ENCODE measurements at regions not wholly inside any gene's neighbourhood (a gene's known extent, or its start where the extent isn't known, plus 50 kb on each side); places are given as distances from the start of the nearest gene placed in this dataset.
"Not testable (repeated sequence)": the region's sequence is repeated elsewhere in the genome, so short reads cannot be mapped to it uniquely, and the experiment has no call there.

DNA sequence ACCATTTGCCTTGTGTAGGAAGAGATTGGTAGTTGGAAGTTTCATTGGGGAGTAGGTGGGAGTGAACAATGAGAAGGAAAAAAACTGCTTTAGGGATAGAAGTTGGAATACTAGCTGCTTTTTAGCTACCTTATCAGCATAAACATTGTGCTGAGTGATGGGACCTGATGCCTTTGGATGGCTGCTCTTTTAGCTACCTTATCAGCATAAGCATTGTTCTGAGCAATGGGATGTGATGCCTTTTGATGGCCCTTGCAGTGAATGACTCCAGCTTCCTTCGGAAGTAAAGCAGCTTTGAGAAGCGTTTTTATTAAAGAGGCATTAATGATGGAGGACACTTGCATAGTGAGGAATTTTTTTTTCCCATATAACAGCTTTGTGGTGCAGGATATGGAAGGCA lies 168.2 kb upstream of the NLGN4Y start:
- no CpG with 5 or more reads among the region's 2 CpGs for WGBS (ENCODE audit: insufficient coverage)
- DNase-seq = no peak
- CTCF ChIA-PET = no interaction called here
- Histone ChIP-seq H3K4me3 (ENCODE audit: control insufficient read depth in 1 of 7, extremely low read depth in 1 of 7, insufficient read depth in 4 of 7, low read depth in 2 of 7, low read length in 6 of 7) (no peak overlapping the region), H3K9me3 (ENCODE audit: control extremely low read depth in 1 of 5, control insufficient read depth in 4 of 5, insufficient read depth in 2 of 5, low read depth in 1 of 5, low read length in 4 of 5) (no peaks in the 10 kb centered on the region), H3K36me3 (ENCODE audit: control insufficient read depth in 4 of 4, insufficient read depth in 4 of 4, low read length in 3 of 4) (no peaks in the 10 kb centered on the region), H3K27ac (ENCODE audit: insufficient read depth in 1 of 2, low read depth in 1 of 2, low read length in 2 of 2, poor library complexity in 1 of 2, severe bottlenecking in 2 of 2) (no peak overlapping the region), H3K4me1 (ENCODE audit: control extremely low read depth in 1 of 4, control insufficient read depth in 4 of 4, insufficient read depth in 4 of 4, low read length in 3 of 4) (no peaks in the 10 kb centered on the region), H3K27me3 (replicated peaks in 2 of 5; ENCODE audit: control insufficient read depth in 4 of 5, insufficient read depth in 5 of 5, low read length in 4 of 5) (no peaks in the 10 kb centered on the region)
- POLR2A ChIA-PET = no interaction called here

GRCh38 chrY:14360748-14361500 lies 163.4 kb upstream of the NLGN4Y start:
- no peaks in the 10 kb centered on the region for H3K27me3 ChIP-seq (replicated peaks in 2 of 5; ENCODE audit: control insufficient read depth in 4 of 5, insufficient read depth in 5 of 5, low read length in 4 of 5)
- DNase-seq = no peak
- ChIA-PET CTCF (no interaction called here), POLR2A (no interaction called here)
- no peak overlapping the region for H3K4me3 ChIP-seq (ENCODE audit: control insufficient read depth in 1 of 7, extremely low read depth in 1 of 7, insufficient read depth in 4 of 7, low read depth in 2 of 7, low read length in 6 of 7)
- H3K4me1 ChIP-seq (ENCODE audit: control extremely low read depth in 1 of 4, control insufficient read depth in 4 of 4, insufficient read depth in 4 of 4, low read length in 3 of 4) = no peaks in the 10 kb centered on the region
- H3K9me3 ChIP-seq (ENCODE audit: control extremely low read depth in 1 of 5, control insufficient read depth in 4 of 5, insufficient read depth in 2 of 5, low read depth in 1 of 5, low read length in 4 of 5) = no peaks in the 10 kb centered on the region
- H3K27ac ChIP-seq (ENCODE audit: insufficient read depth in 1 of 2, low read depth in 1 of 2, low read length in 2 of 2, poor library complexity in 1 of 2, severe bottlenecking in 2 of 2) = no peak overlapping the region
- H3K36me3 ChIP-seq (ENCODE audit: control insufficient read depth in 4 of 4, insufficient read depth in 4 of 4, low read length in 3 of 4) = no peaks in the 10 kb centered on the region

GRCh38 chrY:14373608-14374007 lies 150.7 kb upstream of the NLGN4Y start:
- CTCF ChIA-PET = no interaction called here
- Histone ChIP-seq H3K4me3 (ENCODE audit: control insufficient read depth in 1 of 7, extremely low read depth in 1 of 7, insufficient read depth in 4 of 7, low read depth in 2 of 7, low read length in 6 of 7) (no peak overlapping the region), H3K36me3 (ENCODE audit: control insufficient read depth in 4 of 4, insufficient read depth in 4 of 4, low read length in 3 of 4) (no peaks in the 10 kb centered on the region), H3K9me3 (ENCODE audit: control extremely low read depth in 1 of 5, control insufficient read depth in 4 of 5, insufficient read depth in 2 of 5, low read depth in 1 of 5, low read length in 4 of 5) (no peaks in the 10 kb centered on the region), H3K27me3 (replicated peaks in 2 of 5; ENCODE audit: control insufficient read depth in 4 of 5, insufficient read depth in 5 of 5, low read length in 4 of 5) (no peaks in the 10 kb centered on the region), H3K27ac (ENCODE audit: insufficient read depth in 1 of 2, low read depth in 1 of 2, low read length in 2 of 2, poor library complexity in 1 of 2, severe bottlenecking in 2 of 2) (no peak overlapping the region), H3K4me1 (ENCODE audit: control extremely low read depth in 1 of 4, control insufficient read depth in 4 of 4, insufficient read depth in 4 of 4, low read length in 3 of 4) (no peaks in the 10 kb centered on the region)
- POLR2A ChIA-PET = no interaction called here
- no CpG with 5 or more reads among the region's 2 CpGs for WGBS (ENCODE audit: insufficient coverage)
- DNase-seq = no peak

- no CpG with 5 or more reads among the region's 4 CpGs for WGBS (ENCODE audit: insufficient coverage)
- Histone ChIP-seq H3K4me3 (ENCODE audit: control insufficient read depth in 1 of 7, extremely low read depth in 1 of 7, insufficient read depth in 4 of 7, low read depth in 2 of 7, low read length in 6 of 7) (no peak overlapping the region), H3K4me1 (ENCODE audit: control extremely low read depth in 1 of 4, control insufficient read depth in 4 of 4, insufficient read depth in 4 of 4, low read length in 3 of 4) (no peaks in the 10 kb centered on the region), H3K27me3 (replicated peaks in 2 of 5; ENCODE audit: control insufficient read depth in 4 of 5, insufficient read depth in 5 of 5, low read length in 4 of 5) (no peaks in the 10 kb centered on the region), H3K27ac (ENCODE audit: insufficient read depth in 1 of 2, low read depth in 1 of 2, low read length in 2 of 2, poor library complexity in 1 of 2, severe bottlenecking in 2 of 2) (no peak overlapping the region), H3K9me3 (ENCODE audit: control extremely low read depth in 1 of 5, control insufficient read depth in 4 of 5, insufficient read depth in 2 of 5, low read depth in 1 of 5, low read length in 4 of 5) (no peaks in the 10 kb centered on the region), H3K36me3 (ENCODE audit: control insufficient read depth in 4 of 4, insufficient read depth in 4 of 4, low read length in 3 of 4) (no peaks in the 10 kb centered on the region)
- ChIA-PET CTCF (no interaction called here), POLR2A (no interaction called here)
- DNase-seq = no peak
Measured at GRCh38 chrY:14378217-14378616, 146.1 kb upstream of the NLGN4Y start.

GRCh38 chrY:14410549-14411030 lies 113.7 kb upstream of the NLGN4Y start:
- POLR2A ChIA-PET; H3K4me1 ChIP-seq (ENCODE audit: control extremely low read depth in 1 of 4, control insufficient read depth in 4 of 4, insufficient read depth in 4 of 4, low read length in 3 of 4); H3K9me3 ChIP-seq (ENCODE audit: control extremely low read depth in 1 of 5, control insufficient read depth in 4 of 5, insufficient read depth in 2 of 5, low read depth in 1 of 5, low read length in 4 of 5); CTCF ChIA-PET; H3K27ac ChIP-seq (ENCODE audit: insufficient read depth in 1 of 2, low read depth in 1 of 2, low read length in 2 of 2, poor library complexity in 1 of 2, severe bottlenecking in 2 of 2); H3K36me3 ChIP-seq (ENCODE audit: control insufficient read depth in 4 of 4, insufficient read depth in 4 of 4, low read length in 3 of 4); H3K27me3 ChIP-seq (replicated peaks in 2 of 5; ENCODE audit: control insufficient read depth in 4 of 5, insufficient read depth in 5 of 5, low read length in 4 of 5); H3K4me3 ChIP-seq (ENCODE audit: control insufficient read depth in 1 of 7, extremely low read depth in 1 of 7, insufficient read depth in 4 of 7, low read depth in 2 of 7, low read length in 6 of 7); DNase-seq: not testable (repeated sequence)
- no CpG with 5 or more reads among the region's 8 CpGs for WGBS (ENCODE audit: insufficient coverage)

DNA sequence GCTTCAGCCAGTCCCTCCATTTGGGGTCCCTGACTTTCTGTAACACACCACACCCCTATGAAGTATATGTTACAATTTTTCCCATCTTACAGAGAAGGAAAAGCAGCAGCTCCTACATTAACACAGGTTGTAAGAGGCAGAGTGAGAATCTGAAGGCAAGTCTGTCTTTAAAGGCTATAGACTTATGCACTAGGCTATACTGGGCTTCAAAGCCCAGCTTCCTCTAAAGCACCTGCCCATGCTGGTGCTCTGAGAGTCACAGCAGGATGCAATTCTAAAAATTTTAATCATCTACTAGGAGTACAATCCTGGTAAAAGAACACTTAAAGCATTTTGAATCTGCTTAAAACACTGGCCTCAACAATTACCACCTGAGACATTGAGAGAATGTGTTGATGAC lies 113.0 kb upstream of the NLGN4Y start:
- Histone ChIP-seq H3K27ac (ENCODE audit: insufficient read depth in 1 of 2, low read depth in 1 of 2, low read length in 2 of 2, poor library complexity in 1 of 2, severe bottlenecking in 2 of 2) (no peak overlapping the region), H3K9me3 (ENCODE audit: control extremely low read depth in 1 of 5, control insufficient read depth in 4 of 5, insufficient read depth in 2 of 5, low read depth in 1 of 5, low read length in 4 of 5) (no peaks in the 10 kb centered on the region), H3K4me1 (ENCODE audit: control extremely low read depth in 1 of 4, control insufficient read depth in 4 of 4, insufficient read depth in 4 of 4, low read length in 3 of 4) (no peaks in the 10 kb centered on the region), H3K4me3 (ENCODE audit: control insufficient read depth in 1 of 7, extremely low read depth in 1 of 7, insufficient read depth in 4 of 7, low read depth in 2 of 7, low read length in 6 of 7) (no peak overlapping the region), H3K27me3 (replicated peaks in 2 of 5; ENCODE audit: control insufficient read depth in 4 of 5, insufficient read depth in 5 of 5, low read length in 4 of 5) (no peaks in the 10 kb centered on the region), H3K36me3 (ENCODE audit: control insufficient read depth in 4 of 4, insufficient read depth in 4 of 4, low read length in 3 of 4) (no peaks in the 10 kb centered on the region)
- DNase-seq = no peak
- ChIA-PET POLR2A (no interaction called here), CTCF (no interaction called here)

GRCh38 chrY:14436546-14436945 lies 87.8 kb upstream of the NLGN4Y start:
- H3K36me3 ChIP-seq (ENCODE audit: control insufficient read depth in 4 of 4, insufficient read depth in 4 of 4, low read length in 3 of 4) = no peaks in the 10 kb centered on the region
- no peaks in the 10 kb centered on the region for H3K4me1 ChIP-seq (ENCODE audit: control extremely low read depth in 1 of 4, control insufficient read depth in 4 of 4, insufficient read depth in 4 of 4, low read length in 3 of 4)
- CTCF ChIA-PET = no interaction called here
- H3K9me3 ChIP-seq (ENCODE audit: control extremely low read depth in 1 of 5, control insufficient read depth in 4 of 5, insufficient read depth in 2 of 5, low read depth in 1 of 5, low read length in 4 of 5) = no peaks in the 10 kb centered on the region
- no CpG with 5 or more reads among the region's 1 CpG for WGBS (ENCODE audit: insufficient coverage)
- POLR2A ChIA-PET = no interaction called here
- no peaks in the 10 kb centered on the region for H3K27me3 ChIP-seq (replicated peaks in 2 of 5; ENCODE audit: control insufficient read depth in 4 of 5, insufficient read depth in 5 of 5, low read length in 4 of 5)
- no peak overlapping the region for H3K4me3 ChIP-seq (ENCODE audit: control insufficient read depth in 1 of 7, extremely low read depth in 1 of 7, insufficient read depth in 4 of 7, low read depth in 2 of 7, low read length in 6 of 7)
- no peak for DNase-seq
- no peak overlapping the region for H3K27ac ChIP-seq (ENCODE audit: insufficient read depth in 1 of 2, low read depth in 1 of 2, low read length in 2 of 2, poor library complexity in 1 of 2, severe bottlenecking in 2 of 2)
